OCI-LY7 (cell line): ENCODE measurements at regions not wholly inside any gene's neighbourhood (a gene's known extent, or its start where the extent isn't known, plus 50 kb on each side); places are given as distances from the start of the nearest gene placed in this dataset.

Source experiments
- BruUV-seq: library from RNA; stranded (reverse); fragments of 400-500 nt; replicated peaks from 2 replicates; lab custom pipeline; 2021; lab: Mats Ljungman, UMichigan
- CTCF ChIA-PET: fragments of 300-600 bp; sonication (Branson Sonifier 250); formaldehyde crosslinking; loops from one replicate; lab custom pipeline; 2022; ENCODE audit warnings: antibody characterized with exemption; ENCODE audit not compliant: unreplicated experiment; lab: Charles Lee
- POLR2A ChIA-PET: fragments of 300-600 bp; sonication (Branson Sonifier 250); formaldehyde crosslinking; loops from one replicate; lab custom pipeline; 2022; ENCODE audit warnings: antibody characterized with exemption; lab: Charles Lee
- DNase-seq: peaks from one replicate; pipeline ENCODE4 v3.0.0-alpha.2; 2015; ENCODE audit warnings: low spot score
- H2AFZ ChIP-seq: fragments of 200-600 bp; sonication (generic), shearing (Covaris generic); 2 replicates; pipeline ENCODE4 v1.6.1; 2014; ENCODE audit warnings: mild to moderate bottlenecking, antibody characterized with exemption, low read length, moderate library complexity
- H3K27ac ChIP-seq: fragments of 200-600 bp; sonication (generic); 2 replicates; pipeline ENCODE4 v1.5.1; 2014; ENCODE audit warnings: mixed run types, low read depth, mild to moderate bottlenecking, moderate library complexity, low read length, inconsistent platforms; ENCODE audit not compliant: poor library complexity, severe bottlenecking
- H3K36me3 ChIP-seq: fragments of 200-600 bp; sonication (generic); 2 replicates; pipeline ENCODE4 v1.6.1; 2014; ENCODE audit warnings: mild to moderate bottlenecking, antibody characterized with exemption, low read length, moderate library complexity, mixed read lengths; ENCODE audit not compliant: insufficient read depth
- H3K4me1 ChIP-seq: fragments of 200-600 bp; sonication (generic); 2 replicates; pipeline ENCODE4 v1.5.1; 2014; ENCODE audit warnings: mild to moderate bottlenecking, low read length; ENCODE audit not compliant: insufficient read depth, poor library complexity, severe bottlenecking
- H3K4me2 ChIP-seq: fragments of 200-600 bp; sonication (generic); 2 replicates; pipeline ENCODE4 v1.6.1; 2014; ENCODE audit warnings: mild to moderate bottlenecking, low read length
- H3K4me3 ChIP-seq: fragments of 200-600 bp; sonication (generic); 2 replicates; pipeline ENCODE4 v1.5.1; 2014; ENCODE audit warnings: mild to moderate bottlenecking, low read depth, low read length; ENCODE audit not compliant: poor library complexity, severe bottlenecking
- H3K79me2 ChIP-seq: fragments of 200-600 bp; sonication (generic); 2 replicates; pipeline ENCODE4 v1.6.1; 2016; ENCODE audit warnings: low read depth, mild to moderate bottlenecking, low read length, moderate library complexity, mixed read lengths; ENCODE audit not compliant: insufficient read depth
- H3K9me2 ChIP-seq: fragments of 200-600 bp; sonication (generic); 2 replicates; pipeline ENCODE4 v1.6.1; 2016; ENCODE audit warnings: mild to moderate bottlenecking, low read length, mixed read lengths; ENCODE audit not compliant: insufficient read depth
- H3K9me3 ChIP-seq: fragments of 200-600 bp; sonication (generic); 2 replicates; pipeline ENCODE4 v1.6.1; 2014; ENCODE audit warnings: mild to moderate bottlenecking, mixed run types, low read length, mixed read lengths
- H4K20me1 ChIP-seq: fragments of 200-600 bp; sonication (generic); 2 replicates; pipeline ENCODE4 v1.6.1; 2014; ENCODE audit warnings: mild to moderate bottlenecking, antibody characterized with exemption, low read length, moderate library complexity, mixed read lengths; ENCODE audit not compliant: insufficient read depth
- CTCF ChIP-seq: fragments of 200-600 bp; sonication (generic); conservative IDR thresholded peaks from 2 replicates; pipeline ENCODE4 v1.5.1; 2014; ENCODE audit warnings: mild to moderate bottlenecking, antibody characterized with exemption, low read length, moderate library complexity, mixed read lengths
- EZH2phosphoT487 ChIP-seq: fragments of 200-600 bp; sonication (generic); IDR thresholded peaks from 2 replicates; pipeline ENCODE4 v1.6.1; 2018; ENCODE audit warnings: low read depth, borderline replicate concordance, mild to moderate bottlenecking, mixed run types, antibody characterized with exemption, low read length, moderate library complexity, mixed read lengths
- intact Hi-C: fragments of 100-400 bp; cut with micrococcal nuclease; formaldehyde crosslinking; loops from one replicate; pipeline ENCODE4 v1.10.0; 2022; ENCODE audit not compliant: unreplicated experiment

- Histone ChIP-seq H3K9me3 (no peaks in the 10 kb centered on the region), H2AFZ (no peak overlapping the region), H3K4me1 (no peaks in the 10 kb centered on the region), H3K36me3 (no peaks in the 10 kb centered on the region), H3K4me2 (no peak overlapping the region), H3K4me3 (no peak overlapping the region), H3K27ac (no peak overlapping the region), H4K20me1 (no peaks in the 10 kb centered on the region), H3K9me2 (no peaks in the 10 kb centered on the region), H3K79me2 (no peaks in the 10 kb centered on the region)
- BruUV-seq, result no TSS peak
- POLR2A ChIA-PET, result no interaction called here
- peak; percentile 14 for DNase-seq
- intact Hi-C loops, result loop anchor here (2.0 to 5.0 kb wide), 4 partner anchors 180 to 1435 kb away; no protein-coding TSS in a partner anchor
- CTCF ChIA-PET, result interaction anchor here (0.5 kb wide), 1 partner anchor 72 kb away, joined by 4 read pairs; no protein-coding TSS in a partner anchor
- TF ChIP-seq CTCF, result peak; percentile 74
- no peak for TF ChIP-seq EZH2phosphoT487
Measured at GRCh38 chr14:86462193-86462753, 932.3 kb downstream of the FLRT2 start.

GRCh38 chr14:86457481-86458135 is 927.7 kb downstream of the FLRT2 start:
- CTCF ChIA-PET, result no interaction called here
- Histone ChIP-seq H3K9me2 (no peaks in the 10 kb centered on the region), H3K79me2 (no peaks in the 10 kb centered on the region), H4K20me1 (no peaks in the 10 kb centered on the region), H3K4me2 (no peak overlapping the region), H2AFZ (no peak overlapping the region), H3K4me3 (no peak overlapping the region), H3K4me1 (no peaks in the 10 kb centered on the region), H3K27ac (no peak overlapping the region), H3K9me3 (no peaks in the 10 kb centered on the region), H3K36me3 (no peaks in the 10 kb centered on the region)
- no TSS peak for BruUV-seq
- no peak for TF ChIP-seq EZH2phosphoT487
- TF ChIP-seq CTCF, result no peak
- intact Hi-C loops, result no loop called here
- POLR2A ChIA-PET, result interaction anchor here (0.5 kb wide), 1 partner anchor 573 kb away, joined by 3 read pairs; no protein-coding TSS in a partner anchor
- no peak for DNase-seq

- no peak overlapping the region for H2AFZ ChIP-seq
- no peak for TF ChIP-seq EZH2phosphoT487
- TF ChIP-seq CTCF, result no peak
- H3K4me3 ChIP-seq, result no peak overlapping the region
- ChIA-PET CTCF (no interaction called here), POLR2A (no interaction called here)
- intact Hi-C loops, result no loop called here
- H3K36me3 ChIP-seq, result no peaks in the 10 kb centered on the region
- H3K9me3 ChIP-seq, result no peaks in the 10 kb centered on the region
- H4K20me1 ChIP-seq, result no peaks in the 10 kb centered on the region
- no peaks in the 10 kb centered on the region for H3K79me2 ChIP-seq
- no peaks in the 10 kb centered on the region for H3K4me1 ChIP-seq
- H3K4me2 ChIP-seq, result no peak overlapping the region
- H3K9me2 ChIP-seq, result no peaks in the 10 kb centered on the region
- DNase-seq, result no peak
- BruUV-seq, result no TSS peak
- no peak overlapping the region for H3K27ac ChIP-seq
Measured at GRCh38 chr14:86450085-86450484, 920.1 kb downstream of the FLRT2 start.
